Neuronal stem cell (in vitro differentiated cells): ENCODE measurements at regions not wholly inside any gene's neighbourhood (a gene's known extent, or its start where the extent isn't known, plus 50 kb on each side); places are given as distances from the start of the nearest gene placed in this dataset.

Experiments
- DNase-seq: peaks from one replicate; pipeline ENCODE4 v3.0.0-alpha.2; 2013; ENCODE audit warnings: low spot score
- H2AFZ ChIP-seq: one replicate; pipeline ENCODE4 v1.6.1; 2013; ENCODE audit warnings: mild to moderate bottlenecking, low read length, inconsistent platforms
- H2AK5ac ChIP-seq: 2 replicates; pipeline ENCODE4 v1.6.1; 2013; ENCODE audit warnings: low read depth, mild to moderate bottlenecking, inconsistent platforms, low read length, moderate library complexity, mixed read lengths
- H2BK120ac ChIP-seq: 2 replicates; pipeline ENCODE4 v1.6.1; 2013; ENCODE audit warnings: low read depth, mild to moderate bottlenecking, inconsistent platforms, low read length, moderate library complexity, mixed read lengths
- H2BK12ac ChIP-seq: one replicate; pipeline ENCODE4 v1.6.1; 2013; ENCODE audit warnings: low read length, inconsistent platforms
- H2BK15ac ChIP-seq: 2 replicates; pipeline ENCODE4 v1.6.1; 2013; ENCODE audit warnings: mild to moderate bottlenecking, low read length, inconsistent platforms, mixed read lengths
- H2BK5ac ChIP-seq: one replicate; pipeline ENCODE4 v1.6.1; 2013; ENCODE audit warnings: inconsistent platforms, mild to moderate bottlenecking, low read length, moderate library complexity
- H3K14ac ChIP-seq: one replicate; pipeline ENCODE4 v1.6.1; 2013; ENCODE audit warnings: low read length, inconsistent platforms
- H3K18ac ChIP-seq: 2 replicates; pipeline ENCODE4 v1.6.1; 2013; ENCODE audit warnings: low read length, inconsistent platforms
- H3K23ac ChIP-seq: 2 replicates; pipeline ENCODE4 v1.6.1; 2013; ENCODE audit warnings: low read depth, mild to moderate bottlenecking, mixed read lengths, low read length, inconsistent platforms; ENCODE audit not compliant: poor library complexity
- H3K27ac ChIP-seq: replicated peaks from 3 replicates; pipeline ENCODE4 v1.5.1; 2013; ENCODE audit warnings: low read length, inconsistent platforms
- H3K27me3 ChIP-seq, 3 experiments: 2 replicates each; pipeline ENCODE4 v1.6.1; 2013; ENCODE audit warnings: low read length in 3 of 3, mild to moderate bottlenecking in 2 of 3, inconsistent platforms in 1 of 3, low read depth in 1 of 3, mixed read lengths in 1 of 3, moderate library complexity in 1 of 3; ENCODE audit not compliant: control insufficient read depth in 3 of 3, insufficient read depth in 3 of 3
- H3K36me3 ChIP-seq, 2 donors: replicated peaks in 1 of 2; 2 replicates each; pipeline ENCODE4 v1.6.1; 2013; ENCODE audit warnings: low read length in 2 of 2; ENCODE audit not compliant: control insufficient read depth in 2 of 2, insufficient read depth in 2 of 2
- H3K4ac ChIP-seq: 2 replicates; pipeline ENCODE4 v1.6.1; 2013; ENCODE audit warnings: inconsistent platforms, mild to moderate bottlenecking, low read length, moderate library complexity
- H3K4me1 ChIP-seq, 2 donors: 1 replicate in 1 of 2; 2 replicates in 1 of 2; pipeline ENCODE4 v1.6.1; 2013; ENCODE audit warnings: low read length in 2 of 2, low read depth in 1 of 2; ENCODE audit not compliant: control insufficient read depth in 2 of 2, insufficient read depth in 1 of 2
- H3K4me2 ChIP-seq: one replicate; pipeline ENCODE4 v1.6.1; 2013; ENCODE audit warnings: mild to moderate bottlenecking, low read length, inconsistent platforms; ENCODE audit not compliant: insufficient read depth, poor library complexity, severe bottlenecking
- H3K4me3 ChIP-seq, 2 donors: 2 replicates each; pipeline ENCODE4 v1.5.1; 2013; ENCODE audit warnings: low read length in 2 of 2, mild to moderate bottlenecking in 2 of 2, inconsistent platforms in 1 of 2, moderate library complexity in 1 of 2
- H3K79me1 ChIP-seq: one replicate; pipeline ENCODE4 v1.6.1; 2013; ENCODE audit warnings: low read depth, mild to moderate bottlenecking, inconsistent platforms, low read length, moderate library complexity
- H3K9ac ChIP-seq: one replicate; pipeline ENCODE4 v1.6.1; 2013; ENCODE audit warnings: mild to moderate bottlenecking, low read depth, low read length, inconsistent platforms; ENCODE audit not compliant: poor library complexity
- H3K9me3 ChIP-seq, 2 donors: replicated peaks in 1 of 2; 2 replicates each; pipeline versions ENCODE3 to v1.6.1; 2013; ENCODE audit warnings: low read length in 2 of 2, mild to moderate bottlenecking in 2 of 2, inconsistent platforms in 1 of 2, low read depth in 1 of 2, mixed read lengths in 1 of 2, moderate library complexity in 1 of 2; ENCODE audit not compliant: control insufficient read depth in 2 of 2, insufficient read depth in 1 of 2
- H4K8ac ChIP-seq: one replicate; pipeline ENCODE4 v1.6.1; 2013; ENCODE audit warnings: low read depth, mild to moderate bottlenecking, inconsistent platforms, low read length, moderate library complexity
- H4K91ac ChIP-seq: one replicate; pipeline ENCODE4 v1.6.1; 2013; ENCODE audit warnings: low read length, low read depth, mild to moderate bottlenecking, inconsistent platforms; ENCODE audit not compliant: poor library complexity
- WGBS, 2 donors: extraction: QIAGEN DNeasy Blood & Tissue Kit; methylation state at CpG; one replicate each; pipeline ENCODE4 v1.1.7; 2013; ENCODE audit warnings: missing lambda C conversion rate in 2 of 2, mixed read lengths in 1 of 2; ENCODE audit not compliant: insufficient read length in 2 of 2, insufficient replicate concordance in 1 of 2; ENCODE audit errors: extremely low coverage in 2 of 2; 5-methylcytosine and 5-hydroxymethylcytosine counted together

DNA sequence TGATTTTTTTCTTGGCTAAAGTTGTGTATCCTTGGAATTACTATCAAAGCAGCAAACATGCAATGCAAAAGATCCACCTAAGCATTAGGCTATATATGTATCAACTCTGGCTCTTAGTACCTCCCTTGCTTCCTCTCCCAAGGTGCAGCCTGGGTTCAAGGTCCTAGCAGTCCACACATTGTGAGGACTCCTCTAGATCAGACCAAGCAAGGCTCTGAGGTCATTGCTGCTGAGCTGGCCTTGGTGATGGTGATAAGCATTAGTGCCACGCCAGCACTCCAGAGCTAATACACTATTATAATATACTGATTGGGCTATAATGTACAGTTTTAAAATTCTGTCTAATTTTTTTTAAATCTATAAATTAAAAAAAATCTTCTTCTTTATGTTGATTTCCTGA is 196.9 kb upstream of the BTG1 start:
- no peak overlapping the region for H3K14ac ChIP-seq
- no CpG with 5 or more reads among the region's 1 CpG for WGBS, 2 donors

DNA sequence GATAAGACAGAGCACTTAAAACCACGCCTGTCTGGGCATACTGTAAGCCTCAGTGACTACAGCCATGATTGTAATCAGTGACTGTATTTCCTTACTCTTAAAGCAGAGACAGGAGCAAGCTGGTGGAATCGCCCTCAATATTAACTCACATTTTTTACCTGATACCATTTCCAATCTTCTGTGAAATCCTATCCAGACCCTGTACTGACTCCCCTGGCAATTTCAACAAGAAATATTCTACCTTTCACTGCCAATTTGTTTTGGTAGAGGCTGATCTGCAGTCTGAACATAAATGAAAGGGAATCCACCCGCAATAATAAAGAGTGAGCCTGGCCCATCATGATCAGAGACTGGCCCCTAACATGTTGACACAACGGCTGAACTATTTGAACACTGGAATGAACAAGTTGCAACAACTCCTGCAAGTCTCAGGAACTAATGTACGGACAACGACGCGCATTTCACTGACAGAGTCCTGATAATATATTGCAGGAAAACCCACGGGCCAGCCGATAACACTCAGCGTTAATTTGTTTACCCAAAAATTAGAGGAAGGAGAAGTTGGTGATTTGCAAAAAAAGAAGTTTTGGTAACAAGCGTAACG is 195.5 kb upstream of the BTG1 start:
- Histone ChIP-seq H3K27me3 (no peaks in the 10 kb centered on the region), H3K4ac (no peak overlapping the region), H3K9ac (no peak overlapping the region), H2AK5ac (no peak overlapping the region), H3K79me1 (no peaks in the 10 kb centered on the region), H2BK5ac (no peak overlapping the region), H2BK120ac (no peak overlapping the region), H2BK15ac (no peak overlapping the region), H4K91ac (no peak overlapping the region), H2BK12ac (no peak overlapping the region), H3K4me2 (no peak overlapping the region), H2AFZ (no peak overlapping the region), H3K4me1 (no peaks in the 10 kb centered on the region), H3K9me3 (peaks cover 0 to 4% of the 10 kb centered on the region in 2 donors), H3K18ac (no peak overlapping the region), H3K36me3 (no peaks in the 10 kb centered on the region), H3K27ac (no peak overlapping the region), H3K23ac (no peak overlapping the region), H3K14ac (no peak overlapping the region), H3K4me3 (no peak overlapping the region), H4K8ac (no peak overlapping the region)
- no peak for DNase-seq
- WGBS, 2 donors = no CpG with 5 or more reads among the region's 13 CpGs

More for the DNA sequence above, 196.9 kb upstream of the BTG1 start:
- Histone ChIP-seq H3K4me2 (no peak overlapping the region), H3K4ac (no peak overlapping the region), H4K91ac (no peak overlapping the region), H3K4me3 (peak overlapping the region in 1 of 2 donors; percentile 65), H2BK5ac (no peak overlapping the region), H2BK120ac (no peak overlapping the region), H3K4me1 (no peaks in the 10 kb centered on the region), H3K9ac (no peak overlapping the region), H3K36me3 (no peaks in the 10 kb centered on the region), H3K18ac (no peak overlapping the region), H2AFZ (no peak overlapping the region), H2AK5ac (no peak overlapping the region), H2BK12ac (no peak overlapping the region), H3K9me3 (peaks cover 1 to 4% of the 10 kb centered on the region in 2 donors), H3K27me3 (no peaks in the 10 kb centered on the region), H3K23ac (no peak overlapping the region), H2BK15ac (no peak overlapping the region), H3K79me1 (no peaks in the 10 kb centered on the region), H4K8ac (no peak overlapping the region), H3K27ac (no peak overlapping the region)
- no peak for DNase-seq

DNA sequence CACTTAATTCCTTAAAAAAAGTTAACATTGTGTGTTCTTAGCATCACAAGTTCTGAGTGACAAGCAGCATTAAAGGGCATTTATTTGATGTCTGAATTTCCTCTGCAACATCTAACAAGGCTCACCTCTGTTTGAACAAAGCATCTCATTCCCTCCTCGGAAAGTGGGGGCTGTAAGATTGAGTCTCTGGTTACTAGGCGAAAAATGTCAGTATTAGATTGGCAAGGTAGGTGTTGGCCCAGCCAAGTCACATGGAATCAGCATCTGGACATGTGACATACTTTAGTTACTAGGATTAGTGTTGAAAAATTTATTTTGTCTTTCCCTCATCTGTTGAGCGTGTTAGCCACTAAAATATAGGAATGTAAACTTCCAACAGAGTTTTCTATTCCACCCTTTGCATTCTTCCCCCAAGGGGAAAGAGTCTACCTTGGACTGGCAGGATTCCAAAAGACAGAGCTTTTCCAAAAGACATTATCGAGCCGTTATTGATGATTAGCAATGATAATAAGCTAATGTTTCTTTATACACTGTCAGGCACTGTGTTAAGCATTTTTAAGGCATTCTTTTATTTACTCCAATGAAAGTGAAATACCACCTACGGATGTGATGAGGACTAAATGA is 194.9 kb upstream of the BTG1 start:
- Histone ChIP-seq H3K4ac (no peak overlapping the region), H3K36me3 (no peaks in the 10 kb centered on the region), H2BK120ac (no peak overlapping the region), H2AK5ac (no peak overlapping the region), H3K4me2 (no peak overlapping the region), H2BK15ac (no peak overlapping the region), H3K27me3 (no peaks in the 10 kb centered on the region), H2BK12ac (no peak overlapping the region), H3K79me1 (no peaks in the 10 kb centered on the region), H3K9ac (no peak overlapping the region), H3K27ac (no peak overlapping the region), H2BK5ac (no peak overlapping the region), H4K8ac (no peak overlapping the region), H4K91ac (no peak overlapping the region), H3K14ac (no peak overlapping the region), H3K9me3 (peaks cover 0 to 4% of the 10 kb centered on the region in 2 donors), H3K4me1 (no peaks in the 10 kb centered on the region), H2AFZ (no peak overlapping the region), H3K4me3 (no peak overlapping the region), H3K23ac (no peak overlapping the region), H3K18ac (no peak overlapping the region)
- DNase-seq = no peak
- no CpG with 5 or more reads among the region's 6 CpGs for WGBS, 2 donors

DNA sequence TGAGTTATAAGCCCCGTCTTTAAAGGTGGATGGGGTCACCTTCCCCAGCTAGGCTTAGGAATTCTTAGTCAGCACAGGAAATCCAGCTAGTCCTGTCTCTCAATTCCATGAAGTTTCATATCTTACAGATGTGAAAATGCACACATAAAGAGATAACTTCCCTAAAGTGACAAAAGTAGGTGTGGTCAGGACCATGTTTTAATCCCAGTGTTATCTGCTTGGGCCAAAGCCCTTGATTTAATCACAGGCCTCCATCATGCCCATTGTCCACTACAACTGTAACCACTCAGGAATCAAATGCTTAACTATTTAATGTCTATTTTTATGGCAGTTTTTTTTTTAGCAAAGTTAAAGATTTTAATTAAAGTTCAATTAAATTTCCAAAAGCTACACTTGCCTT is 194.4 kb upstream of the BTG1 start:
- no peak overlapping the region for H3K4me3 ChIP-seq
- WGBS, 2 donors = no CpG with 5 or more reads among the region's 1 CpG
- H4K8ac ChIP-seq = no peak overlapping the region
- H2BK12ac ChIP-seq = no peak overlapping the region
- no peaks in the 10 kb centered on the region for H3K36me3 ChIP-seq
- no peak overlapping the region for H3K4me2 ChIP-seq
- H2BK5ac ChIP-seq = no peak overlapping the region
- H3K4ac ChIP-seq = no peak overlapping the region
- no peak overlapping the region for H3K18ac ChIP-seq
- H3K27me3 ChIP-seq = no peaks in the 10 kb centered on the region
- H3K9me3 ChIP-seq = peaks cover 0 to 2% of the 10 kb centered on the region in 2 donors
- no peak overlapping the region for H3K23ac ChIP-seq
- no peak overlapping the region for H2BK15ac ChIP-seq
- no peaks in the 10 kb centered on the region for H3K4me1 ChIP-seq
- no peak overlapping the region for H3K14ac ChIP-seq
- DNase-seq = no peak
- no peak overlapping the region for H2AK5ac ChIP-seq
- no peak overlapping the region for H3K27ac ChIP-seq
- H2BK120ac ChIP-seq = no peak overlapping the region
- no peak overlapping the region for H4K91ac ChIP-seq
- H3K9ac ChIP-seq = no peak overlapping the region
- H2AFZ ChIP-seq = no peak overlapping the region
- no peaks in the 10 kb centered on the region for H3K79me1 ChIP-seq
